PC-9 (cell line): ENCODE measurements at regions not wholly inside any gene's neighbourhood (a gene's known extent, or its start where the extent isn't known, plus 50 kb on each side); places are given as distances from the start of the nearest gene placed in this dataset.

Experiments used
- BruUV-seq: library from RNA; stranded (reverse); fragments of 400-500 nt; replicated peaks from 2 replicates; lab custom pipeline; 2021; lab: Mats Ljungman, UMichigan
- CTCF ChIA-PET: fragments of 300-600 bp; sonication (Branson Sonifier 250); formaldehyde crosslinking; loops from one replicate; lab custom pipeline; 2022; ENCODE audit warnings: antibody characterized with exemption; lab: Charles Lee
- POLR2A ChIA-PET: fragments of 300-600 bp; sonication (Branson Sonifier 250); formaldehyde crosslinking; loops from one replicate; lab custom pipeline; 2022; ENCODE audit warnings: antibody characterized with exemption; ENCODE audit not compliant: unreplicated experiment; lab: Charles Lee
- DNase-seq, 2 experiments: peaks; one replicate each; pipeline versions ENCODE4 v3.0.0 to v3.0.0-alpha.2; 2015 to 2022; ENCODE audit warnings: mixed read lengths in 1 of 2
- H2AFZ ChIP-seq: fragments of 200-600 bp; sonication (generic); 2 replicates; pipeline ENCODE4 v1.8.1; 2017; ENCODE audit warnings: antibody characterized with exemption
- H3F3A ChIP-seq: fragments of 200-600 bp; sonication (generic); 2 replicates; pipeline ENCODE4 v1.8.1; 2017; ENCODE audit warnings: antibody characterized with exemption, mild to moderate bottlenecking, low read depth; ENCODE audit not compliant: insufficient read depth
- H3K27ac ChIP-seq: fragments of 200-600 bp; sonication (generic); 2 replicates; pipeline ENCODE4 v1.6.1; 2016; ENCODE audit warnings: mixed run types
- H3K27me3 ChIP-seq: fragments of 200-600 bp; sonication (generic); 2 replicates; pipeline ENCODE4 v1.6.1; 2016; ENCODE audit warnings: low read depth, mixed run types; ENCODE audit not compliant: insufficient read depth
- H3K36me3 ChIP-seq: fragments of 200-600 bp; sonication (generic); 2 replicates; pipeline ENCODE4 v1.6.1; 2016; ENCODE audit warnings: low read depth, mixed run types
- H3K4me1 ChIP-seq: fragments of 200-600 bp; sonication (generic); replicated peaks from 2 replicates; pipeline ENCODE4 v1.6.1; 2016; ENCODE audit warnings: mixed run types; ENCODE audit not compliant: insufficient read depth
- H3K4me2 ChIP-seq: fragments of 200-600 bp; sonication (generic); 2 replicates; pipeline ENCODE4 v1.6.1; 2017; ENCODE audit warnings: mixed run types
- H3K4me3 ChIP-seq: fragments of 200-600 bp; sonication (generic); 2 replicates; pipeline ENCODE4 v1.6.1; 2016; ENCODE audit warnings: mixed run types
- H3K79me2 ChIP-seq: fragments of 200-600 bp; sonication (generic); 2 replicates; pipeline ENCODE4 v1.6.1; 2017; ENCODE audit warnings: low read depth, mixed run types
- H3K9me2 ChIP-seq: fragments of 200-600 bp; sonication (generic); 2 replicates; pipeline ENCODE4 v1.8.1; 2017; ENCODE audit warnings: mild to moderate bottlenecking; ENCODE audit not compliant: insufficient read depth
- H3K9me3 ChIP-seq: fragments of 200-600 bp; sonication (generic); 2 replicates; pipeline ENCODE4 v1.8.1; 2016; ENCODE audit warnings: low read depth; ENCODE audit not compliant: insufficient read depth
- H4K20me1 ChIP-seq: fragments of 200-600 bp; sonication (generic); 2 replicates; pipeline ENCODE4 v1.8.1; 2017; ENCODE audit not compliant: insufficient read depth
- EZH2 ChIP-seq: fragments of 200-600 bp; sonication (generic); IDR thresholded peaks from 2 replicates; pipeline ENCODE4 v1.8.0; 2017; ENCODE audit warnings: antibody characterized with exemption, low read depth
- intact Hi-C: fragments of 100-400 bp; cut with micrococcal nuclease; formaldehyde crosslinking; loops from one replicate; pipeline ENCODE4 v1.10.0; 2022; ENCODE audit not compliant: unreplicated experiment
- TF ChIP-seq, protein P1 (sequence below): fragments of 200-600 bp; sonication (generic); conservative IDR thresholded peaks from 2 replicates; pipeline ENCODE4 v1.6.1; 2017; ENCODE audit warnings: mixed run types, antibody characterized with exemption, mild to moderate bottlenecking, moderate library complexity

DNA sequence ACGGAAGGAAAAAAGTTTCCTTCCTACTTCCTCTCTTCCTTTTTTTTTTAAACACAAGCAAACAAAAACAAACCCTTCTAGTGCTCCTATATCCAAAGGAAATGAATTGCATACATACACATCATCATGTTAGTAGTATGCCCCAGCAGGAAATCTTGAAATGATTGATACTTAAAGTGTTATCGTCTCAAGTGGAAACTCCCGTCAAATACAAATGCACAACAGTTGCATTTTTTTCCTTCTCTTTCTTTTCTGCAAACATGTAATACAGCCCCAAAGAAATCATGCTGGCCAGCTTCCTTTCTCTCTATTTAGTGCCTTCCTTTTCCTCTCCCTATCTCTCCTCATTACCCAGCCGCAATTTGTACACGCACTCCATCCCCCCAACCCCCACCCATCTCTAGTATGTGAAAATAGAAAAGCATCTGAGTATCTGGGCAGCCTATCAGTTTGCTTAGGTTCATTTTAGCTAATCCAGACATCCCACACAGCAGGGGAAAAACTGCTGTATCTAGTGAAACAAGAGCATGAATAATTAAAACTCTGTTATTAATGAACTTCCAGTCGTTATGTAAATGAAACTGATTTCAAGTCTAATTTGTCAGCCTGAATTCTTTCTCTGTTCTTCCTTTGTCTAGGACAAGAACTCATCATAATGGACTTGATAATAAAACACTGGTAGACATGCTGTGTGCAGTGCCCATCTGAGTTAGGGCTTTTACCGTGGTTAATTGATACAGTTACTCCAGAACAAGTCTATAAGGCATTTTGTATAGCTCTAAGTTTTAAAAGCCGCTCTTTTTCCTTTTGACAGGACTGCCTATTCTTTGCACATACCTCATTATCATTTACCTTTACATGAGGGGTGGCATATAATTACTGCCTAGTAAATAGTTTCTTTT lies 336.5 kb upstream of the ADGRL2 start:
- BruUV-seq: no TSS peak
- H3K27ac ChIP-seq: no peak overlapping the region
- H3K4me1 ChIP-seq: no peaks in the 10 kb centered on the region
- H3K4me2 ChIP-seq: no peak overlapping the region
- H3K9me2 ChIP-seq: no peaks in the 10 kb centered on the region
- ChIA-PET POLR2A (no interaction called here), CTCF (no interaction called here)
- no peaks in the 10 kb centered on the region for H3K9me3 ChIP-seq
- H2AFZ ChIP-seq: no peak overlapping the region; the same call in 1 of the 2 replicates
- intact Hi-C loops: no loop called here
- H3K27me3 ChIP-seq: no peaks in the 10 kb centered on the region
- no peak overlapping the region for H3K4me3 ChIP-seq
- H4K20me1 ChIP-seq: no peaks in the 10 kb centered on the region
- no peaks in the 10 kb centered on the region for H3K36me3 ChIP-seq
- H3K79me2 ChIP-seq: no peaks in the 10 kb centered on the region
- no peaks in the 10 kb centered on the region for H3F3A ChIP-seq
- no peak for DNase-seq
- TF ChIP-seq EZH2: no peak
- TF ChIP-seq, protein P1, sequence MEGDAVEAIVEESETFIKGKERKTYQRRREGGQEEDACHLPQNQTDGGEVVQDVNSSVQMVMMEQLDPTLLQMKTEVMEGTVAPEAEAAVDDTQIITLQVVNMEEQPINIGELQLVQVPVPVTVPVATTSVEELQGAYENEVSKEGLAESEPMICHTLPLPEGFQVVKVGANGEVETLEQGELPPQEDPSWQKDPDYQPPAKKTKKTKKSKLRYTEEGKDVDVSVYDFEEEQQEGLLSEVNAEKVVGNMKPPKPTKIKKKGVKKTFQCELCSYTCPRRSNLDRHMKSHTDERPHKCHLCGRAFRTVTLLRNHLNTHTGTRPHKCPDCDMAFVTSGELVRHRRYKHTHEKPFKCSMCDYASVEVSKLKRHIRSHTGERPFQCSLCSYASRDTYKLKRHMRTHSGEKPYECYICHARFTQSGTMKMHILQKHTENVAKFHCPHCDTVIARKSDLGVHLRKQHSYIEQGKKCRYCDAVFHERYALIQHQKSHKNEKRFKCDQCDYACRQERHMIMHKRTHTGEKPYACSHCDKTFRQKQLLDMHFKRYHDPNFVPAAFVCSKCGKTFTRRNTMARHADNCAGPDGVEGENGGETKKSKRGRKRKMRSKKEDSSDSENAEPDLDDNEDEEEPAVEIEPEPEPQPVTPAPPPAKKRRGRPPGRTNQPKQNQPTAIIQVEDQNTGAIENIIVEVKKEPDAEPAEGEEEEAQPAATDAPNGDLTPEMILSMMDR: no peak

GRCh38 chr1:81459043-81459442 lies 341.7 kb upstream of the ADGRL2 start:
- no peaks in the 10 kb centered on the region for H3K4me1 ChIP-seq
- ChIA-PET CTCF (no interaction called here), POLR2A (no interaction called here)
- H3K9me3 ChIP-seq: no peaks in the 10 kb centered on the region
- TF ChIP-seq EZH2: no peak
- TF ChIP-seq, protein P1: no peak
- no peaks in the 10 kb centered on the region for H3K27me3 ChIP-seq
- no peaks in the 10 kb centered on the region for H3K79me2 ChIP-seq
- intact Hi-C loops: no loop called here
- H3F3A ChIP-seq: no peaks in the 10 kb centered on the region
- no TSS peak for BruUV-seq
- no peak overlapping the region for H3K4me2 ChIP-seq
- no peaks in the 10 kb centered on the region for H3K9me2 ChIP-seq
- H3K36me3 ChIP-seq: no peaks in the 10 kb centered on the region
- H3K27ac ChIP-seq: no peak overlapping the region
- DNase-seq: no peak
- H3K4me3 ChIP-seq: no peak overlapping the region
- no peak overlapping the region for H2AFZ ChIP-seq
- H4K20me1 ChIP-seq: no peaks in the 10 kb centered on the region

GRCh38 chr1:81458186-81458585 lies 342.5 kb upstream of the ADGRL2 start:
- DNase-seq: no peak
- no peak for TF ChIP-seq EZH2
- TF ChIP-seq, protein P1: no peak
- intact Hi-C loops: no loop called here
- Histone ChIP-seq H3K27me3 (no peaks in the 10 kb centered on the region), H3K79me2 (no peaks in the 10 kb centered on the region), H3K36me3 (no peaks in the 10 kb centered on the region), H3K9me2 (no peaks in the 10 kb centered on the region), H3K4me1 (no peaks in the 10 kb centered on the region), H3K4me2 (no peak overlapping the region), H3K27ac (no peak overlapping the region), H3K4me3 (no peak overlapping the region), H4K20me1 (no peaks in the 10 kb centered on the region), H2AFZ (no peak overlapping the region), H3K9me3 (no peaks in the 10 kb centered on the region), H3F3A (no peaks in the 10 kb centered on the region)
- BruUV-seq: no TSS peak
- ChIA-PET CTCF (no interaction called here), POLR2A (no interaction called here)
